ENCODE measurements at regions not wholly inside any gene's neighbourhood (a gene's known extent, or its start where the extent isn't known, plus 50 kb on each side); places are given as distances from the start of the nearest gene placed in this dataset.

DNA sequence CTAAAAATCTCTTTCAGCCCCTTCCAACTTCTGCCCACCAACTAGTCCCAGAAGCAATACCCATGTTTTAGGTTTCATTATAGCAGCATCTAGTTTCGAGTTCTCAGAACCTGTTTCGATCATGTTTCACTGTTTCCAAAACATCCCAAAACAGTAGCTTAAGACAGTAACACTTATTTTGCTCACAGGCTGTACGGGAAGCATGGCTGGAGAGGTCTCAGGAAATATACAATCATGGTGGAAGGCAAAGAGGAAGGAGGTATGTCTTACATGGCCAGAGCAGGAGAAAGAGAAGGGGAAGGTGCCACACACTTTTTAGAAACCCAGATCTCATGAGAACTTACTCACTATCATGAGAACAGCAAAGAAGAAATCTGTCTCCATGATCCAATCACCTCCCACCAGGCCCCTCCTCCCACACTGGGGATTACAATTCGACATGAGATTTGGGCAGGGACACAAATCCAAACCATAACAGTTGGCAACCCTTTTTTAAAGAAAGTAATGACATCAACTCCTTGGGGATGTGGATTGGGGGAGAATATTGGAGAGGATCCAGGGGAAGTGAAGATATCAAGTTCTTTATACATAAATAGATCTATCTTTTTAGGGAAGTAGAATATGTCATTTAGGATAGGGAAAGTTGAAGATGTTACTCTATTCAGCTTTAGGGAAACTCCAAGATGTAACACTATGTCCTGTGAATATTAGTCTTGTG lies 269.9 kb upstream of the PLEKHG7 start:
- no peak for DNase-seq (ENCODE audit: insufficient read length)
- peak; percentile 92 for FAIRE-seq
- TF ChIP-seq POLR2AphosphoS5 (IDR thresholded peaks at IDR 0.05; ENCODE audit: low read depth, low read length) (no peak), POLR2A (IDR thresholded peaks at IDR 0.05; ENCODE audit: low read depth, low read length) (no peak), TAF1 (IDR thresholded peaks at IDR 0.05; ENCODE audit: borderline replicate concordance, low read depth, low read length) (no peak)

DNA sequence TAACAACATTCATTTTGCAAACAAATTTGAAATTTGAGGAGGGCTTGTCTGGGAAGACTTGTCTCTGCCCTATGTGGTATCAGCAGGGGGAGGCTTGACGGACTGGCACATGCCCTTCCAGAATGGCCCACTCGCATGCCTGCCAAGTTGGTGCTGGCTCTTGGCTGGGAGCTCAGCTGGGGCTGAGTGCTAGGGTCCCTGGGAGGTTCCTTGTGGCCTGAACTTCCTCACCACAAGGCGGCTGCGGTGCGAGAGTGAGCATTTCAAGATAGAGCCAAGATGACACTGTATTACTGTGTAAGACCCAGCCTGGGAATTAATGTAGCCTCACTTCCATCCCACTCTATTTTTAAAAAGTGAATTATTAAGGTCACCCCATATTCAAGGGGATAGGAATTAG lies 271.6 kb upstream of the PLEKHG7 start:
- FAIRE-seq, result peak; percentile 46
- DNase-seq (ENCODE audit: insufficient read length), result no peak
- TF ChIP-seq POLR2A (IDR thresholded peaks at IDR 0.05; ENCODE audit: low read depth, low read length) (no peak), POLR2AphosphoS5 (IDR thresholded peaks at IDR 0.05; ENCODE audit: low read depth, low read length) (no peak), TAF1 (IDR thresholded peaks at IDR 0.05; ENCODE audit: borderline replicate concordance, low read depth, low read length) (no peak)

DNA sequence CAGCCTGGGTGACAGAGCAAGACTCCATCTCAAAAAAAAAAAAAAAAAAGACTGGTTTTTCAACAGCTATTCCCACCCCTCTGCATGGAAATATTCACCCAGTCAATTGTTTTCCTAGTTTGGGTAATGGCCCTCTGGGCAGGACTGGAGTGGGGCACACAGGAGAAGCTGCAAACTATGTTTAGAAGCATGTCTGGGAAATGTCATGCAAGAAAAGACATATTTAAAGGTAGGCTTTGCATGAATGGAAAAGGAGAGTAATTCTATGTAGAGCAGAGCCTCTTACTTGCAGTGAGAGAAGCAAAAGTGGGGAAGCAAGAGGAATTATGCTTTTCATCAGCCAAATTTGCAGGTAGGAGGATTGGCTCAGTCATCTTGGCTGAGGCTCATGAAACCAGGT lies 276.5 kb upstream of the PLEKHG7 start:
- DNase-seq (ENCODE audit: insufficient read length), result no peak
- no peak for FAIRE-seq
- TF ChIP-seq TAF1 (IDR thresholded peaks at IDR 0.05; ENCODE audit: borderline replicate concordance, low read depth, low read length) (no peak), POLR2AphosphoS5 (IDR thresholded peaks at IDR 0.05; ENCODE audit: low read depth, low read length) (no peak), POLR2A (IDR thresholded peaks at IDR 0.05; ENCODE audit: low read depth, low read length) (no peak)

DNA sequence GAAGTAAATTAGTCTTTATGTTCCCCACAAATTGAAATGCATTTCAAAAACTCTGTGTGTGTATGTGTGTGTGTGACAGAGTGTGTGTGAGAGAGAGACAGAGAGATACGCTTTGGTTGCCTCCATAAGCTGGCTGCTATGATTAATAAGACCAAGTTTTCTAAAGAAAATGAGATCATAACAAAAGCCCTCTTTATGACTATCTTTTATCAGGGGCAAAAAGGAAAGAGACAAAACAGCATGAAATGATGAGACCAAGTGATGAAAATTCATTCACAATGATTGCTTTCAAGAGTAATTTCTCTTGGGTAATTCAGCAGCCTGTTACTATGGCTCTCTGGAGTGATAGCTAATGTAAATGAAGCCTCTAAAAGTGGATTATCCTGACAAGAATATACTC lies 277.6 kb upstream of the PLEKHG7 start:
- FAIRE-seq, result no peak
- TF ChIP-seq POLR2AphosphoS5 (IDR thresholded peaks at IDR 0.05; ENCODE audit: low read depth, low read length), result no peak
- no peak for TF ChIP-seq TAF1 (IDR thresholded peaks at IDR 0.05; ENCODE audit: borderline replicate concordance, low read depth, low read length)
- no peak for TF ChIP-seq POLR2A (IDR thresholded peaks at IDR 0.05; ENCODE audit: low read depth, low read length)
- no peak for DNase-seq (ENCODE audit: insufficient read length)

DNA sequence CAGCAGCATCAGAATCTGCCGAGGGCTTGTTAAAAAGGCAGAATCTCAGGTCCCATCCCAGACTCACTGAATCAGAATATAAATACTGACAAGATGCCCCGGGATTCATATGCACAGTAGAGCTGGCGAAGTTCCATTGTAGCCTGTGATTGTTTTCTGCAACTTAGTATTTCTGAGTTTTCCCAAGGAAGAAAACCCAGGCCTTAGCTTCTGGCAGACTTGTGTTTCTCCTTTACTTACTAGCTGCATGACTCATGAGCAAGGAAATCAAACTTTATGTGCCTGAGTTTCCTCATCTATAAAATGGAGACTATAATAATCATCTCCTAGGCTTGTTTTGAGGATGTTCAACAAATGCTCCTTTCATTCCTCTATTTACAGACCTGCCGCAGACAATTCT lies 278.5 kb upstream of the PLEKHG7 start:
- no peak for FAIRE-seq
- TF ChIP-seq POLR2A (IDR thresholded peaks at IDR 0.05; ENCODE audit: low read depth, low read length) (no peak), TAF1 (IDR thresholded peaks at IDR 0.05; ENCODE audit: borderline replicate concordance, low read depth, low read length) (no peak), POLR2AphosphoS5 (IDR thresholded peaks at IDR 0.05; ENCODE audit: low read depth, low read length) (no peak)
- no peak for DNase-seq (ENCODE audit: insufficient read length)

DNA sequence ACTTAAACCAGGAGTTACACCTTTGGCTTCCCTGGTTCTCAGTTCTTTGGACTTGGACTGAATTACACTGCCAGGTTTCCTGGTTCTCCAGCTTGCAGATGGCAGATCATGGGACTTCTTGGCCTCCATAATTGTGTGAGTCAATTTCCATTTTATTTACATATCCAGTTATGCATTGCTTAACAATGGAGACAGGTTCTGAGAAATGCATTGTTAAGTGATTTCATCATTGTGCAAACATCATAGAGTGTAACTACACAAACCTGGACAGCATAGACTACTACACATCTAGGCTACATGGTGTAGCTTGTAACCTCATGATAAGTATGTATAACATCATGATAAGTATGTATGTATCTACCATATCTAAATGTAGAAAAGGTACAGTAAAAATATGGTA lies 276.1 kb upstream of the BTG1 start:
- TF ChIP-seq POLR2AphosphoS5 (IDR thresholded peaks at IDR 0.05; ENCODE audit: low read depth, low read length) (no peak), TAF1 (IDR thresholded peaks at IDR 0.05; ENCODE audit: borderline replicate concordance, low read depth, low read length) (no peak), POLR2A (IDR thresholded peaks at IDR 0.05; ENCODE audit: low read depth, low read length) (no peak)
- DNase-seq (ENCODE audit: insufficient read length), result no peak
- peak; percentile 82 for FAIRE-seq

DNA sequence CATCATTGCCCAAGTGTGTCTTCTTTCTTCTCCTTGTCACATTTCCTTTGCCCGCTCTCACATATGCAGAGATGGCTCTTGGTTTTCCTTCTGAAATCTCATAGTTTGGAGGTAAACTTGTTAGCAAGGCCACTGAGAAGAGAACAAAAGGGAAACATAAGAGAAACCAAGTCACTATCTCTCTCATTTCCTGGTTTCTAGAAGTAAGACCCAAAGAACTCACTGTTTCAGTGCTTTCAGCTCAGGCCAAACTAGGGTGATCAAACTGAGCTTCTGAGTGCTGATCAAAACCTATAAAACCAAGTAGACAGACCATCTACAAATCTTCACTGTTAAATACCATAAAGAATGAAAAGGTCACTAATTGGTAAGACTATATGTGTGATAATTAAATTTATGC lies 275.4 kb upstream of the BTG1 start:
- FAIRE-seq (peak; percentile 68), DNase-seq (ENCODE audit: insufficient read length) (no peak)
- TF ChIP-seq POLR2A (IDR thresholded peaks at IDR 0.05; ENCODE audit: low read depth, low read length) (no peak), TAF1 (IDR thresholded peaks at IDR 0.05; ENCODE audit: borderline replicate concordance, low read depth, low read length) (no peak), POLR2AphosphoS5 (IDR thresholded peaks at IDR 0.05; ENCODE audit: low read depth, low read length) (no peak)

DNA sequence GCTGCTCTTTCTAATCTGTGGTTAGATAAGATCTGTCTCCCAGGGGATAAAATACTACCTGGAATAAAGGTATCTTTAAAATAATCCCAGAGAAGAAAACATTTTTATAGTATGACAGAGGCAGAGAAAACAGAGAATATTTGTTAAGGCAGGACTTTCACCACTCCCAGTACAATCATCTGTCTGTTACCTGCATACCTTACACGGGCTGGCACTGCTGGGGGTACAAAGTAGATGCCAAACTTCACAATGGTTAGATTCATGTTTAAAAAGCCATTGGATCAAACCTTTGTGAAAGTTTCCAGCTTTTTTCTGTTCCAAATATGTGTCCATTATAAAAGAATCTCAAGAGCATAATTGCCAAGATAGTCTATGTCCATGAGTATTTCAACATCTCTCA lies 273.6 kb upstream of the BTG1 start:
- no peak for TF ChIP-seq TAF1 (IDR thresholded peaks at IDR 0.05; ENCODE audit: borderline replicate concordance, low read depth, low read length)
- TF ChIP-seq POLR2A (IDR thresholded peaks at IDR 0.05; ENCODE audit: low read depth, low read length), result no peak
- no peak for TF ChIP-seq POLR2AphosphoS5 (IDR thresholded peaks at IDR 0.05; ENCODE audit: low read depth, low read length)
- DNase-seq (ENCODE audit: insufficient read length) (no peak), FAIRE-seq (no peak)

DNA sequence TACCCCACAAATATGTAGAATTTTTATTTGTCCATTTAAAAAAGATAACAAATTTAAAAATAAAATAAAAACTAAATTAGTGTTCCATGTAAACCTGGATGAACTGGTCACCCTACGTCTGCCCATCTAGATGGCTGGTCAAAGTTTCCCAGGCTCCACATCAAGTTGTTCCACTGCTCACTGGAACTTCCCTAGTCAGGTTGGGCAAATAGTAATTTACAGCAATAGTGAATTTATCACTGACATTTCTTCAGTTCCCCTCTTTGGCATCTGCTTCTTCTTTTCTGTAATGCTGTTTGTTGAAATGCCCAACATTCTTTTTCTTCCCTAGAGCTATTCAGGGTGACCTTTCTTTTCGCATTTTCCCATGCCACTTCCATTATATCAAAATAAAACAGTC lies 272.7 kb upstream of the BTG1 start:
- FAIRE-seq, result peak; percentile 79
- DNase-seq (ENCODE audit: insufficient read length), result no peak
- TF ChIP-seq TAF1 (IDR thresholded peaks at IDR 0.05; ENCODE audit: borderline replicate concordance, low read depth, low read length) (no peak), POLR2AphosphoS5 (IDR thresholded peaks at IDR 0.05; ENCODE audit: low read depth, low read length) (no peak), POLR2A (IDR thresholded peaks at IDR 0.05; ENCODE audit: low read depth, low read length) (no peak)

DNA sequence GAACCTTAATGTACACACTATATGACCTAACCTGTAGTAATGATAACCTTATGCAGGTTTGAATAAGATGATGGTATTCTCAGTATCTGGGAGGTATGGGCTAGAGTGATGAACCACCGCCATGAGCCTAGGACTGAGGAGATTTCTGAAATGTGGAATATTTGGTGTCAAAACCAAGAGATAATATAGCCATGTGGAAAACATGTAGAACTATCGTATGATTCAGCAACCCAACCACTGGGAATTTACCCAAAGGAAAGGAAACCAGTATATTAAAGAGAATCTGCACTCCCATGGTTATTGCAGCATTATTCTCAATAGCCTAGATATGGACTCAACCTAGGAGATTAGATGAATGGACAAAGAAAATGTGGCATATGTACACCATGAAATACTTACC lies 271.7 kb upstream of the BTG1 start:
- FAIRE-seq (no peak), DNase-seq (ENCODE audit: insufficient read length) (no peak)
- TF ChIP-seq TAF1 (IDR thresholded peaks at IDR 0.05; ENCODE audit: borderline replicate concordance, low read depth, low read length) (no peak), POLR2A (IDR thresholded peaks at IDR 0.05; ENCODE audit: low read depth, low read length) (no peak), POLR2AphosphoS5 (IDR thresholded peaks at IDR 0.05; ENCODE audit: low read depth, low read length) (no peak)

DNA sequence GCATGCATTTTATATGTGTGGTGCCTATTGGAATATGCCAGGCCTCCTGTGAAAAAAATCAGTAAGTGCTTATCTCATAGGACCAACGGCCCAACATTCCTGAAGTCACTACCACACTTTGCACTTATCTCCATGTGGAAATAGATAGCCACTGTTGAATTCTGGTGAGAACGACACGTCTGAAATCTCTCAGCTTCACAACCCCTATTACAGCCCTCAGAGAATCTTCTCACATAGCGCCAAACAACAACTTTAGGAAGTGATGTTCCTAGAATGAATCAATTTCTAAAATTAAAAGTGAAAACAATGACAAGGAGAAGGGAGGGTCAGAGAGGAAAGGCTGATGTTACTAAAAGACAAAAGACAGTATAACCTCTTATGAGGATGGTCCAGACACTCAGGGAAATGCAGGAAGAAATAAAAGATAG lies 270.8 kb upstream of the BTG1 start:
- TF ChIP-seq POLR2A (IDR thresholded peaks at IDR 0.05; ENCODE audit: low read depth, low read length) (no peak), TAF1 (IDR thresholded peaks at IDR 0.05; ENCODE audit: borderline replicate concordance, low read depth, low read length) (no peak), POLR2AphosphoS5 (IDR thresholded peaks at IDR 0.05; ENCODE audit: low read depth, low read length) (no peak)
- no peak for FAIRE-seq
- no peak for DNase-seq (ENCODE audit: insufficient read length)
